H1 (cell line): ENCODE measurements at regions not wholly inside any gene's neighbourhood (a gene's known extent, or its start where the extent isn't known, plus 50 kb on each side); places are given as distances from the start of the nearest gene placed in this dataset.

ENCODE experiments used
- CTCF ChIA-PET: fragments of 300-600 bp; sonication (Branson Sonifier 250); formaldehyde crosslinking; loops from one replicate; lab custom pipeline; 2021; ENCODE audit not compliant: partially characterized antibody; lab: Charles Lee
- POLR2A ChIA-PET: fragments of 300-600 bp; sonication (Branson Sonifier 250); formaldehyde crosslinking; loops from one replicate; lab custom pipeline; 2021; ENCODE audit warnings: inconsistent platforms; ENCODE audit not compliant: partially characterized antibody; lab: Charles Lee
- DNase-seq, 2 experiments: peaks; one replicate each; pipeline versions ENCODE4 v3.0.0 to v3.0.0-alpha.2; 2010 to 2022; ENCODE audit warnings: low spot score in 2 of 2, low read depth in 1 of 2, mixed read lengths in 1 of 2
- FAIRE-seq: peaks from 2 replicates; lab custom pipeline; 2011; peaks lifted over from hg19 to GRCh38; lab: Jason Lieb, UNC
- H2AFZ ChIP-seq: 2 replicates; pipeline ENCODE4 v1.8.1; 2012; ENCODE audit warnings: low read length, inconsistent platforms
- H2AK5ac ChIP-seq: 2 replicates; pipeline ENCODE4 v1.6.1; 2013; ENCODE audit warnings: low read depth, low read length
- H2BK120ac ChIP-seq: replicated peaks from 2 replicates; pipeline ENCODE3; 2013; ENCODE audit warnings: low read depth, low read length, inconsistent platforms
- H2BK12ac ChIP-seq: 2 replicates; pipeline ENCODE4 v1.6.1; 2013; ENCODE audit warnings: low read depth, low read length
- H2BK15ac ChIP-seq: 2 replicates; pipeline ENCODE4 v1.6.1; 2013; ENCODE audit warnings: low read length
- H2BK20ac ChIP-seq: 2 replicates; pipeline ENCODE4 v1.6.1; 2013; ENCODE audit warnings: low read length
- H2BK5ac ChIP-seq: 2 replicates; pipeline ENCODE4 v1.6.1; 2013; ENCODE audit warnings: low read depth, low read length
- H3K14ac ChIP-seq: 2 replicates; pipeline ENCODE4 v1.6.1; 2013; ENCODE audit warnings: inconsistent platforms; ENCODE audit not compliant: insufficient read length
- H3K18ac ChIP-seq: 2 replicates; pipeline ENCODE4 v1.6.1; 2013; ENCODE audit warnings: low read length; ENCODE audit errors: extremely low read depth
- H3K23ac ChIP-seq: 2 replicates; pipeline ENCODE4 v1.6.1; 2013; ENCODE audit warnings: inconsistent platforms; ENCODE audit not compliant: insufficient read length
- H3K23me2 ChIP-seq: 2 replicates; pipeline ENCODE4 v1.6.1; 2013; ENCODE audit warnings: low read depth, low read length
- H3K27ac ChIP-seq: 2 replicates; pipeline ENCODE4 v1.6.1; 2011; ENCODE audit warnings: low read depth, low read length, inconsistent platforms
- H3K27me3 ChIP-seq, 4 experiments: replicated peaks in 1 of 4; 1 replicate in 1 of 4; 2 replicates in 3 of 4; pipeline versions ENCODE4 v1.6.1 to v1.8.1; 2011 to 2013; ENCODE audit warnings: low read length in 3 of 4, mild to moderate bottlenecking in 3 of 4, inconsistent platforms in 2 of 4, mixed read lengths in 2 of 4, moderate library complexity in 1 of 4; ENCODE audit not compliant: control insufficient read depth in 3 of 4, insufficient read depth in 3 of 4; ENCODE audit errors: extremely low read depth in 1 of 4
- H3K36me3 ChIP-seq, 4 experiments: 2 replicates each; pipeline versions ENCODE4 v1.6.1 to v1.8.1; 2011 to 2013; ENCODE audit warnings: mild to moderate bottlenecking in 4 of 4, low read length in 3 of 4, moderate library complexity in 2 of 4, control low read depth in 1 of 4, inconsistent platforms in 1 of 4; ENCODE audit not compliant: insufficient read depth in 4 of 4, control insufficient read depth in 2 of 4
- H3K4ac ChIP-seq: replicated peaks from 2 replicates; pipeline ENCODE3; 2013; ENCODE audit warnings: low read length, low read depth, mixed read lengths, inconsistent platforms; ENCODE audit not compliant: insufficient read length
- H3K4me1 ChIP-seq, 4 experiments: replicated peaks in 1 of 4; 1 replicate in 1 of 4; 2 replicates in 3 of 4; pipeline versions ENCODE4 v1.6.1 to v1.8.1; 2011 to 2013; ENCODE audit warnings: low read length in 3 of 4, inconsistent platforms in 2 of 4, mixed read lengths in 1 of 4; ENCODE audit not compliant: insufficient read depth in 4 of 4, control insufficient read depth in 3 of 4
- H3K4me2 ChIP-seq, 2 experiments: 2 replicates each; pipeline versions ENCODE4 v1.6.1 to v1.8.1; 2011 to 2013; ENCODE audit warnings: low read depth in 2 of 2, low read length in 2 of 2, control low read depth in 1 of 2, inconsistent platforms in 1 of 2, mild to moderate bottlenecking in 1 of 2; ENCODE audit not compliant: insufficient read depth in 1 of 2
- H3K4me3 ChIP-seq, 4 experiments: fragments of 200-600, 300-600 bp in 1 of 4; sonication (generic), shearing (Covaris generic), sonication (Bioruptor Twin) in 1 of 4; 2 replicates each; pipeline versions ENCODE4 v1.5.1 to v1.8.1; 2011 to 2016; ENCODE audit warnings: low read length in 4 of 4, low read depth in 3 of 4, control low read depth in 2 of 4, inconsistent platforms in 2 of 4, mild to moderate bottlenecking in 2 of 4, mixed read lengths in 1 of 4, moderate library complexity in 1 of 4; ENCODE audit not compliant: insufficient read depth in 2 of 4; ENCODE audit errors: extremely low read depth in 1 of 4
- H3K56ac ChIP-seq: replicated peaks from 2 replicates; pipeline ENCODE3; 2013; ENCODE audit warnings: low read depth, mild to moderate bottlenecking, mixed read lengths, low read length, inconsistent platforms; ENCODE audit not compliant: insufficient read length
- H3K79me1 ChIP-seq: 2 replicates; pipeline ENCODE4 v1.6.1; 2013; ENCODE audit warnings: low read depth, low read length, control low read depth
- H3K79me2 ChIP-seq, 2 experiments: 2 replicates each; pipeline versions ENCODE4 v1.6.1 to v1.8.1; 2012 to 2013; ENCODE audit warnings: low read length in 2 of 2, mild to moderate bottlenecking in 2 of 2, inconsistent platforms in 1 of 2; ENCODE audit not compliant: insufficient read depth in 2 of 2, control insufficient read depth in 1 of 2
- H3K9ac ChIP-seq, 4 experiments: replicated peaks in 1 of 4; 1 replicate in 1 of 4; 2 replicates in 3 of 4; pipeline versions ENCODE4 v1.6.1 to v1.8.1; 2011 to 2013; ENCODE audit warnings: low read depth in 3 of 4, low read length in 3 of 4, control low read depth in 2 of 4, mild to moderate bottlenecking in 2 of 4, moderate library complexity in 2 of 4, inconsistent platforms in 1 of 4; ENCODE audit errors: extremely low read depth in 1 of 4
- H3K9me3 ChIP-seq, 2 experiments: 2 replicates each; pipeline versions ENCODE4 v1.6.1 to v1.8.1; 2012 to 2013; ENCODE audit warnings: mild to moderate bottlenecking in 2 of 2, moderate library complexity in 2 of 2, control low read depth in 1 of 2, inconsistent platforms in 1 of 2, low read depth in 1 of 2, low read length in 1 of 2, mixed read lengths in 1 of 2; ENCODE audit not compliant: insufficient read depth in 2 of 2
- H4K20me1 ChIP-seq, 2 experiments: replicated peaks in 1 of 2; 2 replicates each; pipeline versions ENCODE3 to v1.8.1; 2011 to 2013; ENCODE audit warnings: inconsistent platforms in 2 of 2, low read length in 2 of 2, mild to moderate bottlenecking in 1 of 2; ENCODE audit not compliant: insufficient read depth in 2 of 2, control insufficient read depth in 1 of 2
- H4K5ac ChIP-seq: 2 replicates; pipeline ENCODE4 v1.6.1; 2013; ENCODE audit warnings: low read length, low read depth, mixed read lengths, inconsistent platforms; ENCODE audit not compliant: insufficient read length
- H4K8ac ChIP-seq: 2 replicates; pipeline ENCODE4 v1.8.0; 2013; ENCODE audit warnings: mild to moderate bottlenecking, moderate library complexity, low read length, inconsistent platforms; ENCODE audit not compliant: insufficient read depth; ENCODE audit errors: extremely low read depth
- H4K91ac ChIP-seq: replicated peaks from 2 replicates; pipeline ENCODE3; 2013; ENCODE audit warnings: low read length, mixed read lengths, inconsistent platforms; ENCODE audit not compliant: insufficient read length
- ASH2L ChIP-seq: fragments of 200-600, 300-600 bp; sonication (generic); IDR thresholded peaks from one replicate; pipeline ENCODE4 v1.7.1; 2017; ENCODE audit warnings: low read length
- ATF2 ChIP-seq: IDR thresholded peaks from 2 replicates; pipeline ENCODE4 v1.6.1; 2012; ENCODE audit warnings: low read length, inconsistent platforms
- BCL11A ChIP-seq, 2 experiments: IDR thresholded peaks; one replicate each; pipeline ENCODE4 v1.6.1; 2011; ENCODE audit warnings: low read depth in 2 of 2, low read length in 2 of 2, mild to moderate bottlenecking in 2 of 2
- CBX5 ChIP-seq: fragments of 300-800, 300-1000 bp; sonication (generic); IDR thresholded peaks from 2 replicates; pipeline ENCODE4 v1.7.1; 2016; ENCODE audit warnings: antibody characterized with exemption, low read length, low read depth
- CHD2 ChIP-seq: IDR thresholded peaks from 2 replicates; pipeline ENCODE4 v1.6.1; 2012; ENCODE audit warnings: low read length, improper control_type of control experiment
- CTBP2 ChIP-seq: IDR thresholded peaks from 2 replicates; pipeline ENCODE4 v1.7.0; 2011; ENCODE audit warnings: borderline replicate concordance, mild to moderate bottlenecking, moderate library complexity, mixed read lengths, low read length; ENCODE audit not compliant: insufficient read depth, insufficient read length
- EZH2 ChIP-seq: fragments of 200-600 bp; sonication (generic); IDR thresholded peaks from 2 replicates; pipeline ENCODE4 v1.7.1; 2012; ENCODE audit warnings: low read depth, mild to moderate bottlenecking, moderate library complexity, low read length, inconsistent platforms; ENCODE audit not compliant: severe bottlenecking
- FOSL1 ChIP-seq: IDR thresholded peaks from 2 replicates; pipeline ENCODE4 v1.6.1; 2011; ENCODE audit warnings: mild to moderate bottlenecking, low read depth, low read length, moderate library complexity; ENCODE audit not compliant: insufficient read depth
- GTF2F1 ChIP-seq: IDR thresholded peaks from 2 replicates; pipeline ENCODE4 v1.6.1; 2012; ENCODE audit warnings: low read depth, low read length, improper control_type of control experiment, borderline replicate concordance
- JUN ChIP-seq: IDR thresholded peaks from 2 replicates; pipeline ENCODE4 v1.6.1; 2011; ENCODE audit warnings: low read depth, mild to moderate bottlenecking, improper control_type of control experiment, low read length
- SIX5 ChIP-seq: IDR thresholded peaks from 2 replicates; pipeline ENCODE4 v1.6.1; 2011; ENCODE audit warnings: mild to moderate bottlenecking, low read depth, low read length
- SP2 ChIP-seq: IDR thresholded peaks from 2 replicates; pipeline ENCODE4 v1.6.1; 2012; ENCODE audit warnings: mild to moderate bottlenecking, low read length, inconsistent platforms
- TAF1 ChIP-seq: IDR thresholded peaks from 2 replicates; pipeline ENCODE4 v1.6.1; 2011; ENCODE audit warnings: mild to moderate bottlenecking, low read depth, low read length
- WGBS, 2 experiments: shearing (Covaris generic) in 1 of 2; methylation state at CpG; one replicate each; pipeline versions ENCODE4 v1.1.6 to v1.1.7; 2013 to 2015; ENCODE audit warnings: low lambda C conversion rate in 2 of 2, mixed read lengths in 2 of 2, inconsistent platforms in 1 of 2, low coverage in 1 of 2, missing lambda C conversion rate in 1 of 2; ENCODE audit not compliant: insufficient replicate concordance in 2 of 2, insufficient coverage in 1 of 2, insufficient read length in 1 of 2; ENCODE audit errors: extremely low coverage in 1 of 2, missing lambda C conversion rate in 1 of 2; 5-methylcytosine and 5-hydroxymethylcytosine counted together

DNA sequence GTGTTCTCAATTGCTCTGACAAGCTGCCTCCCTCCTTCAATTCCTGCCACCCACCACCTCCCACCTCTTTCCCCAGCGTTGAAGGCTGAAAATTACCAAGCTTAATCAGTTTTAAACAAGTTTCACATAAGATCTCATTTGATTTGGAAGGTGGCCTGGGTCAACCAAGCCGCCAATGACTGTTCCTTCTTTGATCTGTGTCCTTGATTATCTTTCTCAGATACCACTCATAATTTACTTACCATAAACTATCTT is 211.4 kb downstream of the SLIT2 start:
- no peak overlapping the region for H3K4me3 ChIP-seq
- no peaks in the 10 kb centered on the region for H3K23me2 ChIP-seq
- H4K20me1 ChIP-seq, result peaks cover 0 to 2% of the 10 kb centered on the region in 2 experiments
- H3K79me1 ChIP-seq, result no peaks in the 10 kb centered on the region
- FAIRE-seq (no peak), DNase-seq (no peak)
- CTCF ChIA-PET, result no interaction called here
- H2AFZ ChIP-seq, result no peak overlapping the region
- no peak overlapping the region for H2AK5ac ChIP-seq
- H3K27ac ChIP-seq, result no peak overlapping the region
- no peak overlapping the region for H2BK5ac ChIP-seq
- H3K4me2 ChIP-seq, result no peak overlapping the region
- WGBS, 2 experiments, result 95% methylated on average over 2 of the region's 2 CpGs; no CpG with 5 or more reads in 1 of the 2 experiments
- H3K14ac ChIP-seq, result no peak overlapping the region
- H3K56ac ChIP-seq, result no peak overlapping the region
- H4K91ac ChIP-seq, result no peak overlapping the region
- no peak overlapping the region for H3K9ac ChIP-seq
- no peak overlapping the region for H4K8ac ChIP-seq
- H2BK120ac ChIP-seq, result no peak overlapping the region
- no peak overlapping the region for H2BK15ac ChIP-seq
- H4K5ac ChIP-seq, result no peak overlapping the region
- no peaks in the 10 kb centered on the region for H3K4me1 ChIP-seq
- TF ChIP-seq BCL11A (IDR thresholded peaks at IDR 0.05; ENCODE audit: low read depth in 2 of 2, low read length in 2 of 2), result no peak
- TF ChIP-seq GTF2F1, result no peak
- TF ChIP-seq JUN, result no peak
- TF ChIP-seq SP2, result no peak
- no peak for TF ChIP-seq CTBP2
- no peak for TF ChIP-seq ATF2
- no peak for TF ChIP-seq TAF1
- no peak for TF ChIP-seq ASH2L
- TF ChIP-seq EZH2, result no peak
- no peak for TF ChIP-seq CBX5
- no peak for TF ChIP-seq FOSL1
- no peak for TF ChIP-seq CHD2
- TF ChIP-seq SIX5, result no peak
- TF ChIP-seq, all 59 proteins: peak for 0
- POLR2A ChIA-PET, result no interaction called here
- H3K23ac ChIP-seq, result no peak overlapping the region
- no peaks in the 10 kb centered on the region for H3K36me3 ChIP-seq
- H2BK20ac ChIP-seq, result no peak overlapping the region
- H3K4ac ChIP-seq, result no peak overlapping the region
- H3K27me3 ChIP-seq, result no peaks in the 10 kb centered on the region
- no peak overlapping the region for H2BK12ac ChIP-seq
- H3K9me3 ChIP-seq, result no peaks in the 10 kb centered on the region
- no peak overlapping the region for H3K18ac ChIP-seq
- no peaks in the 10 kb centered on the region for H3K79me2 ChIP-seq
